H1 (cell line): ENCODE measurements at regions not wholly inside any gene's neighbourhood (a gene's known extent, or its start where the extent isn't known, plus 50 kb on each side); places are given as distances from the start of the nearest gene placed in this dataset.

Experiments
- CTCF ChIA-PET: fragments of 300-600 bp; sonication (Branson Sonifier 250); formaldehyde crosslinking; loops from one replicate; lab custom pipeline; 2021; ENCODE audit not compliant: partially characterized antibody; lab: Charles Lee
- POLR2A ChIA-PET: fragments of 300-600 bp; sonication (Branson Sonifier 250); formaldehyde crosslinking; loops from one replicate; lab custom pipeline; 2021; ENCODE audit warnings: inconsistent platforms; ENCODE audit not compliant: partially characterized antibody; lab: Charles Lee
- DNase-seq, 2 experiments: peaks; one replicate each; pipeline versions ENCODE4 v3.0.0 to v3.0.0-alpha.2; 2010 to 2022; ENCODE audit warnings: low spot score in 2 of 2, low read depth in 1 of 2, mixed read lengths in 1 of 2
- FAIRE-seq: peaks from 2 replicates; lab custom pipeline; 2011; peaks lifted over from hg19 to GRCh38; lab: Jason Lieb, UNC
- H2AFZ ChIP-seq: 2 replicates; pipeline ENCODE4 v1.8.1; 2012; ENCODE audit warnings: low read length, inconsistent platforms
- H2AK5ac ChIP-seq: 2 replicates; pipeline ENCODE4 v1.6.1; 2013; ENCODE audit warnings: low read depth, low read length
- H2BK120ac ChIP-seq: replicated peaks from 2 replicates; pipeline ENCODE3; 2013; ENCODE audit warnings: low read depth, low read length, inconsistent platforms
- H2BK12ac ChIP-seq: 2 replicates; pipeline ENCODE4 v1.6.1; 2013; ENCODE audit warnings: low read depth, low read length
- H2BK15ac ChIP-seq: 2 replicates; pipeline ENCODE4 v1.6.1; 2013; ENCODE audit warnings: low read length
- H2BK20ac ChIP-seq: 2 replicates; pipeline ENCODE4 v1.6.1; 2013; ENCODE audit warnings: low read length
- H2BK5ac ChIP-seq: 2 replicates; pipeline ENCODE4 v1.6.1; 2013; ENCODE audit warnings: low read depth, low read length
- H3K14ac ChIP-seq: 2 replicates; pipeline ENCODE4 v1.6.1; 2013; ENCODE audit warnings: inconsistent platforms; ENCODE audit not compliant: insufficient read length
- H3K18ac ChIP-seq: 2 replicates; pipeline ENCODE4 v1.6.1; 2013; ENCODE audit warnings: low read length; ENCODE audit errors: extremely low read depth
- H3K23ac ChIP-seq: 2 replicates; pipeline ENCODE4 v1.6.1; 2013; ENCODE audit warnings: inconsistent platforms; ENCODE audit not compliant: insufficient read length
- H3K23me2 ChIP-seq: 2 replicates; pipeline ENCODE4 v1.6.1; 2013; ENCODE audit warnings: low read depth, low read length
- H3K27ac ChIP-seq: 2 replicates; pipeline ENCODE4 v1.6.1; 2011; ENCODE audit warnings: low read depth, low read length, inconsistent platforms
- H3K27me3 ChIP-seq, 4 experiments: replicated peaks in 1 of 4; 1 replicate in 1 of 4; 2 replicates in 3 of 4; pipeline versions ENCODE4 v1.6.1 to v1.8.1; 2011 to 2013; ENCODE audit warnings: low read length in 3 of 4, mild to moderate bottlenecking in 3 of 4, inconsistent platforms in 2 of 4, mixed read lengths in 2 of 4, moderate library complexity in 1 of 4; ENCODE audit not compliant: control insufficient read depth in 3 of 4, insufficient read depth in 3 of 4; ENCODE audit errors: extremely low read depth in 1 of 4
- H3K36me3 ChIP-seq, 4 experiments: 2 replicates each; pipeline versions ENCODE4 v1.6.1 to v1.8.1; 2011 to 2013; ENCODE audit warnings: mild to moderate bottlenecking in 4 of 4, low read length in 3 of 4, moderate library complexity in 2 of 4, control low read depth in 1 of 4, inconsistent platforms in 1 of 4; ENCODE audit not compliant: insufficient read depth in 4 of 4, control insufficient read depth in 2 of 4
- H3K4ac ChIP-seq: replicated peaks from 2 replicates; pipeline ENCODE3; 2013; ENCODE audit warnings: low read length, low read depth, mixed read lengths, inconsistent platforms; ENCODE audit not compliant: insufficient read length
- H3K4me1 ChIP-seq, 4 experiments: replicated peaks in 1 of 4; 1 replicate in 1 of 4; 2 replicates in 3 of 4; pipeline versions ENCODE4 v1.6.1 to v1.8.1; 2011 to 2013; ENCODE audit warnings: low read length in 3 of 4, inconsistent platforms in 2 of 4, mixed read lengths in 1 of 4; ENCODE audit not compliant: insufficient read depth in 4 of 4, control insufficient read depth in 3 of 4
- H3K4me2 ChIP-seq, 2 experiments: 2 replicates each; pipeline versions ENCODE4 v1.6.1 to v1.8.1; 2011 to 2013; ENCODE audit warnings: low read depth in 2 of 2, low read length in 2 of 2, control low read depth in 1 of 2, inconsistent platforms in 1 of 2, mild to moderate bottlenecking in 1 of 2; ENCODE audit not compliant: insufficient read depth in 1 of 2
- H3K4me3 ChIP-seq, 4 experiments: fragments of 200-600, 300-600 bp in 1 of 4; sonication (generic), shearing (Covaris generic), sonication (Bioruptor Twin) in 1 of 4; 2 replicates each; pipeline versions ENCODE4 v1.5.1 to v1.8.1; 2011 to 2016; ENCODE audit warnings: low read length in 4 of 4, low read depth in 3 of 4, control low read depth in 2 of 4, inconsistent platforms in 2 of 4, mild to moderate bottlenecking in 2 of 4, mixed read lengths in 1 of 4, moderate library complexity in 1 of 4; ENCODE audit not compliant: insufficient read depth in 2 of 4; ENCODE audit errors: extremely low read depth in 1 of 4
- H3K56ac ChIP-seq: replicated peaks from 2 replicates; pipeline ENCODE3; 2013; ENCODE audit warnings: low read depth, mild to moderate bottlenecking, mixed read lengths, low read length, inconsistent platforms; ENCODE audit not compliant: insufficient read length
- H3K79me1 ChIP-seq: 2 replicates; pipeline ENCODE4 v1.6.1; 2013; ENCODE audit warnings: low read depth, low read length, control low read depth
- H3K79me2 ChIP-seq, 2 experiments: 2 replicates each; pipeline versions ENCODE4 v1.6.1 to v1.8.1; 2012 to 2013; ENCODE audit warnings: low read length in 2 of 2, mild to moderate bottlenecking in 2 of 2, inconsistent platforms in 1 of 2; ENCODE audit not compliant: insufficient read depth in 2 of 2, control insufficient read depth in 1 of 2
- H3K9ac ChIP-seq, 4 experiments: replicated peaks in 1 of 4; 1 replicate in 1 of 4; 2 replicates in 3 of 4; pipeline versions ENCODE4 v1.6.1 to v1.8.1; 2011 to 2013; ENCODE audit warnings: low read depth in 3 of 4, low read length in 3 of 4, control low read depth in 2 of 4, mild to moderate bottlenecking in 2 of 4, moderate library complexity in 2 of 4, inconsistent platforms in 1 of 4; ENCODE audit errors: extremely low read depth in 1 of 4
- H3K9me3 ChIP-seq, 2 experiments: 2 replicates each; pipeline versions ENCODE4 v1.6.1 to v1.8.1; 2012 to 2013; ENCODE audit warnings: mild to moderate bottlenecking in 2 of 2, moderate library complexity in 2 of 2, control low read depth in 1 of 2, inconsistent platforms in 1 of 2, low read depth in 1 of 2, low read length in 1 of 2, mixed read lengths in 1 of 2; ENCODE audit not compliant: insufficient read depth in 2 of 2
- H4K20me1 ChIP-seq, 2 experiments: replicated peaks in 1 of 2; 2 replicates each; pipeline versions ENCODE3 to v1.8.1; 2011 to 2013; ENCODE audit warnings: inconsistent platforms in 2 of 2, low read length in 2 of 2, mild to moderate bottlenecking in 1 of 2; ENCODE audit not compliant: insufficient read depth in 2 of 2, control insufficient read depth in 1 of 2
- H4K5ac ChIP-seq: 2 replicates; pipeline ENCODE4 v1.6.1; 2013; ENCODE audit warnings: low read length, low read depth, mixed read lengths, inconsistent platforms; ENCODE audit not compliant: insufficient read length
- H4K8ac ChIP-seq: 2 replicates; pipeline ENCODE4 v1.8.0; 2013; ENCODE audit warnings: mild to moderate bottlenecking, moderate library complexity, low read length, inconsistent platforms; ENCODE audit not compliant: insufficient read depth; ENCODE audit errors: extremely low read depth
- H4K91ac ChIP-seq: replicated peaks from 2 replicates; pipeline ENCODE3; 2013; ENCODE audit warnings: low read length, mixed read lengths, inconsistent platforms; ENCODE audit not compliant: insufficient read length
- CBX8 ChIP-seq: fragments of 300-800, 300-1000 bp; sonication (generic); IDR thresholded peaks from 2 replicates; pipeline ENCODE4 v1.7.1; 2016; ENCODE audit warnings: low read depth, low read length, borderline replicate concordance
- CEBPB ChIP-seq: IDR thresholded peaks from 2 replicates; pipeline ENCODE4 v1.6.1; 2012; ENCODE audit warnings: low read depth, low read length
- CREB1 ChIP-seq: IDR thresholded peaks from 2 replicates; pipeline ENCODE4 v1.6.1; 2012; ENCODE audit warnings: inconsistent platforms
- EP300 ChIP-seq, 2 experiments: IDR thresholded peaks; 1 replicate in 1 of 2; 2 replicates in 1 of 2; pipeline ENCODE4 v1.6.1; 2011 to 2012; ENCODE audit warnings: low read depth in 2 of 2, low read length in 2 of 2, mild to moderate bottlenecking in 2 of 2, borderline replicate concordance in 1 of 2, inconsistent platforms in 1 of 2, moderate library complexity in 1 of 2
- HDAC2 ChIP-seq, 2 experiments: fragments of 300-600 bp in 1 of 2; sonication (generic) in 1 of 2; IDR thresholded peaks; 2 replicates each; pipeline ENCODE4 v1.6.1; 2011 to 2012; ENCODE audit warnings: low read depth in 2 of 2, low read length in 2 of 2, mild to moderate bottlenecking in 2 of 2, moderate library complexity in 2 of 2, borderline replicate concordance in 1 of 2, inconsistent platforms in 1 of 2
- NANOG ChIP-seq: IDR thresholded peaks from 2 replicates; pipeline ENCODE4 v1.6.1; 2011; ENCODE audit warnings: low read length, low read depth, mild to moderate bottlenecking, inconsistent platforms; ENCODE audit not compliant: insufficient read depth, poor library complexity, severe bottlenecking
- PHF8 ChIP-seq: fragments of 200-600 bp; sonication (generic); conservative IDR thresholded peaks from 2 replicates; pipeline ENCODE4 v1.7.1; 2012; ENCODE audit warnings: low read depth, mild to moderate bottlenecking, inconsistent platforms, low read length, moderate library complexity
- SRF ChIP-seq: IDR thresholded peaks from 2 replicates; pipeline ENCODE4 v1.6.1; 2011; ENCODE audit warnings: mild to moderate bottlenecking, low read depth, low read length, moderate library complexity
- SUZ12 ChIP-seq: fragments of 200-600 bp; sonication (generic); IDR thresholded peaks from 2 replicates; pipeline ENCODE4 v1.6.1; 2012; ENCODE audit warnings: mild to moderate bottlenecking, inconsistent platforms, low read length, moderate library complexity, mixed read lengths
- TAF1 ChIP-seq: IDR thresholded peaks from 2 replicates; pipeline ENCODE4 v1.6.1; 2011; ENCODE audit warnings: mild to moderate bottlenecking, low read depth, low read length
- TEAD4 ChIP-seq: IDR thresholded peaks from 2 replicates; pipeline ENCODE4 v1.6.1; 2012; ENCODE audit warnings: low read depth, low read length, inconsistent platforms, mixed read lengths
- YY1 ChIP-seq: IDR thresholded peaks from 2 replicates; pipeline ENCODE4 v1.6.1; 2011; ENCODE audit warnings: low read depth, mild to moderate bottlenecking, low read length
- WGBS, 2 experiments: shearing (Covaris generic) in 1 of 2; methylation state at CpG; one replicate each; pipeline versions ENCODE4 v1.1.6 to v1.1.7; 2013 to 2015; ENCODE audit warnings: low lambda C conversion rate in 2 of 2, mixed read lengths in 2 of 2, inconsistent platforms in 1 of 2, low coverage in 1 of 2, missing lambda C conversion rate in 1 of 2; ENCODE audit not compliant: insufficient replicate concordance in 2 of 2, insufficient coverage in 1 of 2, insufficient read length in 1 of 2; ENCODE audit errors: extremely low coverage in 1 of 2, missing lambda C conversion rate in 1 of 2; 5-methylcytosine and 5-hydroxymethylcytosine counted together
- TF ChIP-seq, protein P1 (sequence below), 3 experiments: IDR thresholded peaks; 1 replicate in 2 of 3; 2 replicates in 1 of 3; pipeline versions ENCODE4 v1.5.1 to v1.6.1; 2011; ENCODE audit warnings: low read length in 3 of 3, mild to moderate bottlenecking in 3 of 3, inconsistent platforms in 2 of 3, low read depth in 1 of 3, moderate library complexity in 1 of 3; ENCODE audit not compliant: insufficient read depth in 1 of 3; ENCODE audit errors: control extremely low read depth in 1 of 3

DNA sequence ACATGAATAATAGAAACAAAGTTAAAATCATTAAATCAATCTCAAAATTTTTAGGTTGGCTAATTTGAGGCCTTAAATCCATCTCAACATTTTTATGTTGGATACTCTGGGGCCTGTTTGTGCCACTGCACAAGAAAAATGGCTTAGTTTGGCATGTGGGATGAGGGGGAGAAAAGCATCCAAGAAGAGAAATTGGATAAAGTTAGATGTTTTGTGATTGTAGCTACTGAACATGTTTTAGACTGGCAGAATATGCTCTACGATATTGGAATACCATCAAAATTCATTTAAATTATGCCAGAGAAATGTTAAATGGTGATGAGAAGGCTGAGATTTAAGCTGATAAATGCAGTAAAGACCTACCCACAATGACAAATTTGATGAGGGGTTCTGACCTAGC, 376.9 kb downstream of the CXXC4 start:
- H2BK5ac ChIP-seq = no peak overlapping the region
- H2BK120ac ChIP-seq = no peak overlapping the region
- ChIA-PET CTCF (no interaction called here), POLR2A (no interaction called here)
- no peak for DNase-seq
- no peak overlapping the region for H2AK5ac ChIP-seq
- H3K27me3 ChIP-seq = no peaks in the 10 kb centered on the region
- H3K18ac ChIP-seq = no peak overlapping the region
- no peak overlapping the region for H3K27ac ChIP-seq
- H3K23me2 ChIP-seq = no peaks in the 10 kb centered on the region
- H2BK12ac ChIP-seq = no peak overlapping the region
- FAIRE-seq = no peak
- no peak overlapping the region for H3K4me3 ChIP-seq
- no peak overlapping the region for H2BK15ac ChIP-seq
- no peaks in the 10 kb centered on the region for H4K20me1 ChIP-seq
- H3K9me3 ChIP-seq = peaks cover 10% of the 10 kb centered on the region in 2 experiments
- no peak overlapping the region for H3K4me2 ChIP-seq
- no peak overlapping the region for H4K91ac ChIP-seq
- no peak overlapping the region for H3K23ac ChIP-seq
- H4K5ac ChIP-seq = no peak overlapping the region
- H3K4me1 ChIP-seq = no peaks in the 10 kb centered on the region
- no peak overlapping the region for H3K4ac ChIP-seq
- H3K79me1 ChIP-seq = no peaks in the 10 kb centered on the region
- H3K56ac ChIP-seq = no peak overlapping the region
- no peak overlapping the region for H2AFZ ChIP-seq
- no peak overlapping the region for H2BK20ac ChIP-seq
- no peaks in the 10 kb centered on the region for H3K36me3 ChIP-seq
- H4K8ac ChIP-seq = no peak overlapping the region
- H3K9ac ChIP-seq = no peak overlapping the region
- WGBS, 2 experiments = 33% methylated on average over 1 of the region's 1 CpG; no CpG with 5 or more reads in 1 of the 2 experiments
- no peak overlapping the region for H3K14ac ChIP-seq
- no peaks in the 10 kb centered on the region for H3K79me2 ChIP-seq
- no peak for TF ChIP-seq NANOG
- no peak for TF ChIP-seq TEAD4
- no peak for TF ChIP-seq SUZ12
- no peak for TF ChIP-seq CREB1
- no peak for TF ChIP-seq PHF8
- no peak for TF ChIP-seq CBX8
- no peak for TF ChIP-seq CEBPB
- no peak for TF ChIP-seq YY1
- no peak for TF ChIP-seq TAF1
- TF ChIP-seq, protein P1, sequence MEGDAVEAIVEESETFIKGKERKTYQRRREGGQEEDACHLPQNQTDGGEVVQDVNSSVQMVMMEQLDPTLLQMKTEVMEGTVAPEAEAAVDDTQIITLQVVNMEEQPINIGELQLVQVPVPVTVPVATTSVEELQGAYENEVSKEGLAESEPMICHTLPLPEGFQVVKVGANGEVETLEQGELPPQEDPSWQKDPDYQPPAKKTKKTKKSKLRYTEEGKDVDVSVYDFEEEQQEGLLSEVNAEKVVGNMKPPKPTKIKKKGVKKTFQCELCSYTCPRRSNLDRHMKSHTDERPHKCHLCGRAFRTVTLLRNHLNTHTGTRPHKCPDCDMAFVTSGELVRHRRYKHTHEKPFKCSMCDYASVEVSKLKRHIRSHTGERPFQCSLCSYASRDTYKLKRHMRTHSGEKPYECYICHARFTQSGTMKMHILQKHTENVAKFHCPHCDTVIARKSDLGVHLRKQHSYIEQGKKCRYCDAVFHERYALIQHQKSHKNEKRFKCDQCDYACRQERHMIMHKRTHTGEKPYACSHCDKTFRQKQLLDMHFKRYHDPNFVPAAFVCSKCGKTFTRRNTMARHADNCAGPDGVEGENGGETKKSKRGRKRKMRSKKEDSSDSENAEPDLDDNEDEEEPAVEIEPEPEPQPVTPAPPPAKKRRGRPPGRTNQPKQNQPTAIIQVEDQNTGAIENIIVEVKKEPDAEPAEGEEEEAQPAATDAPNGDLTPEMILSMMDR (IDR thresholded peaks at IDR 0.05; ENCODE audit: control extremely low read depth in 1 of 3, insufficient read depth in 1 of 3, low read depth in 1 of 3, low read length in 3 of 3) = no peak
- no peak for TF ChIP-seq HDAC2 (IDR thresholded peaks at IDR 0.05; ENCODE audit: borderline replicate concordance in 1 of 2, low read depth in 2 of 2, low read length in 2 of 2)
- no peak for TF ChIP-seq EP300 (IDR thresholded peaks at IDR 0.05; ENCODE audit: borderline replicate concordance in 1 of 2, low read depth in 2 of 2, low read length in 2 of 2)
- no peak for TF ChIP-seq SRF
